Cardiac muscle cell (in vitro differentiated cells and primary cell): ENCODE measurements at regions not wholly inside any gene's neighbourhood (a gene's known extent, or its start where the extent isn't known, plus 50 kb on each side); places are given as distances from the start of the nearest gene placed in this dataset.

Experiments
- DNase-seq, 2 donors: peaks; one replicate each; pipeline versions ENCODE4 v3.0.0 to v3.0.0-alpha.2; 2010 to 2017; ENCODE audit warnings: low read depth in 1 of 2, low spot score in 1 of 2
- H3K27ac ChIP-seq: fragments of 200-600 bp; sonication (generic); 2 replicates; pipeline ENCODE4 v1.5.1; 2016
- H3K27me3 ChIP-seq: fragments of 200-600 bp; sonication (generic); 2 replicates; pipeline ENCODE4 v1.6.0; 2016; ENCODE audit warnings: control low read depth
- H3K36me3 ChIP-seq: fragments of 200-600 bp; sonication (generic); 2 replicates; pipeline ENCODE4 v1.5.1; 2016; ENCODE audit warnings: control low read depth
- H3K4me1 ChIP-seq: fragments of 200-600 bp; sonication (generic); 2 replicates; pipeline ENCODE4 v1.8.1; 2017; ENCODE audit warnings: low read depth, mild to moderate bottlenecking, mixed run types
- H3K4me3 ChIP-seq: fragments of 200-600 bp; sonication (generic); 2 replicates; pipeline ENCODE4 v1.5.1; 2016; ENCODE audit warnings: mild to moderate bottlenecking
- H3K9me3 ChIP-seq: fragments of 200-600 bp; sonication (generic); 2 replicates; pipeline ENCODE4 v1.5.1; 2017; ENCODE audit warnings: low read depth, mild to moderate bottlenecking, control low read depth
- CTCF ChIP-seq: IDR thresholded peaks from 2 replicates; pipeline ENCODE4 v1.5.1; 2012; ENCODE audit warnings: low read depth, mild to moderate bottlenecking, low read length

- Histone ChIP-seq H3K4me1 (peaks cover 22% of the 10 kb centered on the region), H3K9me3 (no peaks in the 10 kb centered on the region), H3K27me3 (no peaks in the 10 kb centered on the region), H3K36me3 (no peaks in the 10 kb centered on the region), H3K4me3 (no peak overlapping the region), H3K27ac (peak overlapping the region; percentile 65)
- no peak for TF ChIP-seq CTCF
- DNase-seq: peak in 1 of 2 donors; percentile 63
Measured at GRCh38 chr3:159668990-159669476, 319.6 kb upstream of the IL12A start.

GRCh38 chr3:159669766-159670165 is 318.9 kb upstream of the IL12A start:
- Histone ChIP-seq H3K4me1 (peaks cover 22% of the 10 kb centered on the region), H3K9me3 (no peaks in the 10 kb centered on the region), H3K36me3 (no peaks in the 10 kb centered on the region), H3K27ac (peak overlapping the region; percentile 65), H3K4me3 (no peak overlapping the region), H3K27me3 (no peaks in the 10 kb centered on the region)
- TF ChIP-seq CTCF: no peak
- peak in 1 of 2 donors; percentile 49 for DNase-seq

GRCh38 chr3:159672728-159673688 is 315.6 kb upstream of the IL12A start:
- Histone ChIP-seq H3K4me1 (peaks cover 22% of the 10 kb centered on the region), H3K36me3 (no peaks in the 10 kb centered on the region), H3K27ac (no peak overlapping the region), H3K4me3 (no peak overlapping the region), H3K27me3 (no peaks in the 10 kb centered on the region), H3K9me3 (no peaks in the 10 kb centered on the region)
- TF ChIP-seq CTCF: no peak
- no peak for DNase-seq

- Histone ChIP-seq H3K27me3 (no peaks in the 10 kb centered on the region), H3K4me3 (no peak overlapping the region), H3K36me3 (no peaks in the 10 kb centered on the region), H3K9me3 (no peaks in the 10 kb centered on the region), H3K4me1 (peaks cover 8% of the 10 kb centered on the region), H3K27ac (no peak overlapping the region)
- no peak for DNase-seq
- TF ChIP-seq CTCF: no peak
Measured at GRCh38 chr3:159674583-159674982, 314.1 kb upstream of the IL12A start.

GRCh38 chr3:159675285-159675684 is 313.4 kb upstream of the IL12A start:
- Histone ChIP-seq H3K27me3 (no peaks in the 10 kb centered on the region), H3K36me3 (no peaks in the 10 kb centered on the region), H3K9me3 (no peaks in the 10 kb centered on the region), H3K27ac (no peak overlapping the region), H3K4me3 (no peak overlapping the region), H3K4me1 (peaks cover under 1% of the 10 kb centered on the region)
- DNase-seq: no peak
- no peak for TF ChIP-seq CTCF
